H9 (cell line): ENCODE measurements at regions not wholly inside any gene's neighbourhood (a gene's known extent, or its start where the extent isn't known, plus 50 kb on each side); places are given as distances from the start of the nearest gene placed in this dataset.
"Not testable (repeated sequence)": the region's sequence is repeated elsewhere in the genome, so short reads cannot be mapped to it uniquely, and the experiment has no call there.

Source experiments
- DNase-seq: peaks from one replicate; pipeline ENCODE4 v3.0.0-alpha.2; 2017
- H2AFZ ChIP-seq: one replicate; pipeline ENCODE4 v1.6.1; 2013; ENCODE audit warnings: mild to moderate bottlenecking, low read length, control low read depth, moderate library complexity
- H2AK5ac ChIP-seq: 2 replicates; pipeline ENCODE4 v1.6.1; 2013; ENCODE audit warnings: low read length, control low read depth, mixed read lengths; ENCODE audit not compliant: insufficient read length
- H2BK120ac ChIP-seq: one replicate; pipeline ENCODE4 v1.6.1; 2013; ENCODE audit warnings: low read depth, mild to moderate bottlenecking, low read length, control low read depth, inconsistent platforms; ENCODE audit not compliant: poor library complexity, severe bottlenecking
- H2BK12ac ChIP-seq: 2 replicates; pipeline ENCODE4 v1.6.1; 2013; ENCODE audit warnings: low read length, control low read depth, mixed read lengths, low read depth; ENCODE audit not compliant: insufficient read length
- H2BK15ac ChIP-seq: 2 replicates; pipeline ENCODE4 v1.6.1; 2013; ENCODE audit warnings: low read depth, low read length, control low read depth
- H2BK20ac ChIP-seq: one replicate; pipeline ENCODE4 v1.6.1; 2013; ENCODE audit warnings: low read depth, mild to moderate bottlenecking, low read length, control low read depth, inconsistent platforms; ENCODE audit not compliant: poor library complexity, severe bottlenecking
- H2BK5ac ChIP-seq: 2 replicates; pipeline ENCODE4 v1.6.1; 2013; ENCODE audit warnings: low read length, control low read depth, mixed read lengths; ENCODE audit not compliant: insufficient read length
- H3K14ac ChIP-seq: 2 replicates; pipeline ENCODE4 v1.6.1; 2013; ENCODE audit warnings: low read length, control low read depth; ENCODE audit not compliant: insufficient read depth
- H3K18ac ChIP-seq: 2 replicates; pipeline ENCODE4 v1.6.1; 2013; ENCODE audit warnings: low read depth, mild to moderate bottlenecking, mixed read lengths, low read length, control low read depth; ENCODE audit not compliant: insufficient read length
- H3K23ac ChIP-seq: 2 replicates; pipeline ENCODE4 v1.6.1; 2013; ENCODE audit warnings: low read length, control low read depth, mixed read lengths, low read depth; ENCODE audit not compliant: insufficient read length
- H3K23me2 ChIP-seq: 2 replicates; pipeline ENCODE4 v1.6.1; 2013; ENCODE audit warnings: low read depth, mild to moderate bottlenecking, mixed read lengths, low read length, control low read depth; ENCODE audit not compliant: insufficient read length, poor library complexity, severe bottlenecking
- H3K27ac ChIP-seq: 2 replicates; pipeline ENCODE4 v1.5.1; 2013; ENCODE audit warnings: low read length, control low read depth, mixed read lengths, low read depth; ENCODE audit not compliant: insufficient read length
- H3K27me3 ChIP-seq: 2 replicates; pipeline ENCODE4 v1.6.1; 2013; ENCODE audit warnings: low read length, control low read depth, inconsistent platforms; ENCODE audit not compliant: insufficient read depth
- H3K4ac ChIP-seq: 2 replicates; pipeline ENCODE4 v1.6.1; 2013; ENCODE audit warnings: low read depth, mild to moderate bottlenecking, control low read depth, inconsistent platforms, low read length, moderate library complexity
- H3K4me1 ChIP-seq: 2 replicates; pipeline ENCODE4 v1.6.1; 2013; ENCODE audit warnings: low read length, control low read depth, inconsistent platforms; ENCODE audit not compliant: insufficient read depth
- H3K4me2 ChIP-seq: 2 replicates; pipeline ENCODE4 v1.6.1; 2013; ENCODE audit warnings: low read length, control low read depth, mixed read lengths; ENCODE audit not compliant: insufficient read length, insufficient read depth
- H3K56ac ChIP-seq: 2 replicates; pipeline ENCODE4 v1.6.1; 2013; ENCODE audit warnings: low read depth, mild to moderate bottlenecking, mixed read lengths, low read length, control low read depth; ENCODE audit not compliant: insufficient read length
- H3K79me1 ChIP-seq: 2 replicates; pipeline ENCODE4 v1.6.1; 2013; ENCODE audit warnings: low read depth, mild to moderate bottlenecking, moderate library complexity, low read length, control low read depth, inconsistent platforms; ENCODE audit not compliant: insufficient read depth, poor library complexity, severe bottlenecking
- H3K79me2 ChIP-seq: 2 replicates; pipeline ENCODE4 v1.6.1; 2013; ENCODE audit warnings: low read length, control low read depth, inconsistent platforms; ENCODE audit not compliant: insufficient read depth
- H3K9ac ChIP-seq: 2 replicates; pipeline ENCODE4 v1.6.1; 2013; ENCODE audit warnings: low read length, control low read depth, mixed read lengths; ENCODE audit not compliant: insufficient read length; ENCODE audit errors: extremely low read depth
- H3K9me3 ChIP-seq: one replicate; pipeline ENCODE4 v1.6.1; 2013; ENCODE audit warnings: low read depth, low read length, inconsistent platforms; ENCODE audit not compliant: control insufficient read depth
- H3T11ph ChIP-seq: one replicate; pipeline ENCODE4 v1.6.1; 2013; ENCODE audit warnings: mild to moderate bottlenecking, low read length, control low read depth, inconsistent platforms
- H4K20me1 ChIP-seq: one replicate; pipeline ENCODE4 v1.6.1; 2013; ENCODE audit not compliant: control insufficient read depth, insufficient read length, insufficient read depth
- H4K5ac ChIP-seq: 2 replicates; pipeline ENCODE4 v1.6.1; 2013; ENCODE audit warnings: low read depth, mild to moderate bottlenecking, mixed read lengths, low read length, control low read depth; ENCODE audit not compliant: insufficient read length
- H4K8ac ChIP-seq: replicated peaks from 2 replicates; pipeline ENCODE4 v1.6.1; 2013; ENCODE audit warnings: low read length, control low read depth, mixed read lengths, low read depth; ENCODE audit not compliant: insufficient read length
- H4K91ac ChIP-seq: 2 replicates; pipeline ENCODE4 v1.6.1; 2013; ENCODE audit warnings: low read depth, mild to moderate bottlenecking, moderate library complexity, mixed read lengths, low read length, control low read depth; ENCODE audit not compliant: insufficient read length
- H3K27ac Mint-ChIP-seq, 3 experiments: 2 replicates in 2 of 3; 3 replicates in 1 of 3; pipeline ENCODE4 v1.8.0; 2020 to 2021; ENCODE audit warnings: mixed read lengths in 3 of 3, mild to moderate bottlenecking in 1 of 3, moderate library complexity in 1 of 3
- H3K27me3 Mint-ChIP-seq: 2 replicates; pipeline ENCODE4 v1.8.0; 2021; ENCODE audit warnings: low read depth, mild to moderate bottlenecking, moderate library complexity, mixed read lengths
- H3K36me3 Mint-ChIP-seq, 3 experiments: 2 replicates in 2 of 3; 3 replicates in 1 of 3; pipeline ENCODE4 v1.8.0; 2020 to 2021; ENCODE audit warnings: low read depth in 3 of 3, mixed read lengths in 3 of 3; ENCODE audit not compliant: insufficient read depth in 1 of 3
- H3K4me1 Mint-ChIP-seq, 2 experiments: 2 replicates each; pipeline ENCODE4 v1.8.0; 2020; ENCODE audit warnings: mixed read lengths in 2 of 2
- H3K4me3 Mint-ChIP-seq, 2 experiments: 2 replicates in 1 of 2; 3 replicates in 1 of 2; pipeline ENCODE4 v1.8.0; 2020 to 2021; ENCODE audit warnings: mild to moderate bottlenecking in 2 of 2, mixed read lengths in 2 of 2, moderate library complexity in 1 of 2
- H3K9me3 Mint-ChIP-seq, 2 experiments: 2 replicates in 1 of 2; 3 replicates in 1 of 2; pipeline ENCODE4 v1.8.0; 2020; ENCODE audit warnings: mild to moderate bottlenecking in 2 of 2, mixed read lengths in 2 of 2, moderate library complexity in 1 of 2
- WGBS: extraction: QIAGEN DNeasy Blood & Tissue Kit; methylation state at CpG from one replicate; pipeline ENCODE4 v1.1.7; 2013; ENCODE audit warnings: missing lambda C conversion rate, low lambda C conversion rate, mixed read lengths; ENCODE audit not compliant: insufficient read length; ENCODE audit errors: extremely low coverage; 5-methylcytosine and 5-hydroxymethylcytosine counted together

DNA sequence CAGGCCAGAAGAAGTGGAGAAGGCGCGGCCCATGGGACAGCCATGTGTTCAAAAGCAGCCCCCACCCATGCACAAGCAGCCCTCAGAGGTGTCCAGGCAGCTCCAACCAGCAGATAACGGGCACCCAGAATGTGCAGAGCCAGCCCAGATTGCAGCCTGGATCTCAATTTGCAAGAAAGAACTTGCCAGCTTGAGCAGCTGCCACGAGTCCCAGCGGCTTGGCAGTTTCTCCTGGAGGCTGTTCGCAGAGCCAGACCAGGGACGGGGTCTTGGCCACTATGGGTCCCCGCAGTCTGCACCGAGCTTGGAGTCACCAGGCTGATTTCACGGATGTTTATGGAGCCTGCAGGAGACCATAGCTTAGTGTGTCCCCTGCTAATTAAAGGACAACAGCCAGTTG lies 61.4 kb upstream of the SULF2 start:
- not testable (repeated sequence) for H3K56ac ChIP-seq, H3K79me2 ChIP-seq, H2BK15ac ChIP-seq, H4K91ac ChIP-seq, H3T11ph ChIP-seq, H3K9me3 Mint-ChIP-seq, H3K27me3 Mint-ChIP-seq, H4K5ac ChIP-seq, H3K4me2 ChIP-seq, H3K9me3 ChIP-seq, H2BK12ac ChIP-seq, H3K18ac ChIP-seq, H3K27ac ChIP-seq, DNase-seq, H3K4ac ChIP-seq, H3K4me3 Mint-ChIP-seq, H3K27me3 ChIP-seq, H3K4me1 ChIP-seq, H4K8ac ChIP-seq, H2BK120ac ChIP-seq, H4K20me1 ChIP-seq, H2AK5ac ChIP-seq, H2BK20ac ChIP-seq, H3K79me1 ChIP-seq, H3K23ac ChIP-seq, H3K36me3 Mint-ChIP-seq, H2BK5ac ChIP-seq, H3K23me2 ChIP-seq, H2AFZ ChIP-seq, H3K14ac ChIP-seq, H3K9ac ChIP-seq
- Mint-ChIP-seq H3K4me1 (peaks cover 16 to 18% of the 10 kb centered on the region in 2 experiments), H3K27ac (peak overlapping the region in 1 of 3 experiments; percentile 49; a peak in 1 of 7 replicates)
- WGBS = no CpG with 5 or more reads among the region's 10 CpGs

DNA sequence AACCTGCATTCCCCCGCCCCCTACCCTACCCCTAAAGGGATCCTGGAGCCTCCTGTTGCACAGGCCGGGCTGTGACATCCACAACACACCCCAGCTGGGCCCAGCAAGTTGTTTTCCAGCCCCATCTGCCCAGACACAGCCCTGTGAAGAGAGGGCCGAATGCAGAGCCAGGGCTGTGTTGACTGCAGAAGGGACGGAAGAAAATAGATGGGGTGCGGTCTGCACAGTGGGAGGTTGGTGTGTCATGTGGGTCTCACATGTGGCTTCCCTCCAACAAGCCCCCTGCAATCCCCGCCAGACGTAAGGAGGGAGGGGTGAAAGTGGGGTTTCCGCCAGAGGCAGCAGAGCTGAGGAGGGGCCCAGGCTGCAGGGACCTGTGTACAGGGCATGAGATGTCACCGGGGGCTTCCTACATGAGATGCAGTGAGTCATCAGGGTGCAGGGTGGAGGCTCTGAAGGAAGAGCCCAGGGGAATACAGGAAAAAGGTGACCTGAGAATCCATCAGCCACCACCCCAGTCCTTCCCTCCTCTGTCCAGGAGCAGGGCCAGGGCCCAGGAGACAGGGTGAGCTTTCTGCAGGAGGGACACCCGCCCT lies 60.2 kb upstream of the SULF2 start:
- H3K9me3 Mint-ChIP-seq, H3K9me3 ChIP-seq, H3K4me1 ChIP-seq, H3K23me2 ChIP-seq, H3K4me3 Mint-ChIP-seq, H3K9ac ChIP-seq, H3K14ac ChIP-seq, H3K4ac ChIP-seq, H4K8ac ChIP-seq, H2AK5ac ChIP-seq, H4K20me1 ChIP-seq, H4K91ac ChIP-seq, H3K23ac ChIP-seq, H3K27me3 ChIP-seq, H3K27me3 Mint-ChIP-seq, H2BK15ac ChIP-seq, H3K56ac ChIP-seq, DNase-seq, H3K79me1 ChIP-seq, H3K27ac ChIP-seq, H2BK120ac ChIP-seq, H3K36me3 Mint-ChIP-seq, H3K4me2 ChIP-seq, H3K79me2 ChIP-seq, H3T11ph ChIP-seq, H3K18ac ChIP-seq, H2BK5ac ChIP-seq, H2AFZ ChIP-seq, H4K5ac ChIP-seq, H2BK20ac ChIP-seq, H2BK12ac ChIP-seq: not testable (repeated sequence)
- Mint-ChIP-seq H3K27ac (peak overlapping the region in 1 of 3 experiments; percentile 70; a peak in 1 of 7 replicates), H3K4me1 (peaks cover 16 to 18% of the 10 kb centered on the region in 2 experiments)
- WGBS = no CpG with 5 or more reads among the region's 10 CpGs
